AG10803 (cell line): ENCODE measurements at regions not wholly inside any gene's neighbourhood (a gene's known extent, or its start where the extent isn't known, plus 50 kb on each side); places are given as distances from the start of the nearest gene placed in this dataset.

Source experiments
- DNase-seq: peaks from one replicate; pipeline ENCODE4 v3.0.0; 2010; ENCODE audit warnings: low read depth
- H3K4me3 ChIP-seq: 2 replicates; pipeline ENCODE4 v1.5.1; 2011; ENCODE audit warnings: mild to moderate bottlenecking, low read length, control low read depth
- CTCF ChIP-seq: conservative IDR thresholded peaks from 2 replicates; pipeline ENCODE4 v1.5.1; 2011; ENCODE audit warnings: mild to moderate bottlenecking, low read length, control low read depth, inconsistent platforms

- DNase-seq = no peak
- no peak for TF ChIP-seq CTCF
- H3K4me3 ChIP-seq = no peak overlapping the region
These were observed 82.8 kb downstream of the APTX start for GRCh38 chr9:32918628-32919027.
